T-helper 2 cell (primary cell): ENCODE measurements at regions not wholly inside any gene's neighbourhood (a gene's known extent, or its start where the extent isn't known, plus 50 kb on each side); places are given as distances from the start of the nearest gene placed in this dataset.

Experiments
- DNase-seq, 5 experiments: peaks; one replicate each; pipeline versions ENCODE4 v3.0.0 to v3.0.0-alpha.2; 2012 to 2022

GRCh38 chr10:108765794-108766193 is 1157.5 kb downstream of the XPNPEP1 start:
- DNase-seq, result no peak

GRCh38 chr10:108757946-108758345 is 1165.4 kb downstream of the XPNPEP1 start:
- DNase-seq, result no peak

GRCh38 chr10:108755646-108756045 is 1167.7 kb downstream of the XPNPEP1 start:
- no peak for DNase-seq

- no peak for DNase-seq
Measured at GRCh38 chr10:108753326-108753725, 1170.0 kb downstream of the XPNPEP1 start.

GRCh38 chr10:108749042-108749441 is 1174.3 kb downstream of the XPNPEP1 start:
- DNase-seq, result no peak

- DNase-seq, result no peak
Measured at GRCh38 chr10:108736111-108736510, 1187.2 kb downstream of the XPNPEP1 start.

- DNase-seq, result no peak
Measured at GRCh38 chr10:108735380-108735779, 1187.9 kb downstream of the XPNPEP1 start.

- DNase-seq, result no peak
Measured at GRCh38 chr10:108721874-108722273, 1201.4 kb downstream of the XPNPEP1 start.

- DNase-seq, result no peak
Measured at GRCh38 chr10:108716352-108716751, 1207.0 kb downstream of the XPNPEP1 start.

GRCh38 chr10:108709927-108710722 is 1213.2 kb downstream of the XPNPEP1 start:
- DNase-seq, result no peak

- DNase-seq, result no peak
Measured at GRCh38 chr10:108708363-108708762, 1214.9 kb downstream of the XPNPEP1 start.

GRCh38 chr10:108696792-108697477 is 1226.4 kb downstream of the XPNPEP1 start:
- peak in 1 of 5 experiments; percentile 8 for DNase-seq

GRCh38 chr10:108691126-108691525 is 1232.2 kb downstream of the XPNPEP1 start:
- no peak for DNase-seq

GRCh38 chr10:108690530-108690929 is 1232.8 kb downstream of the XPNPEP1 start:
- DNase-seq, result no peak

- DNase-seq, result no peak
Measured at GRCh38 chr10:108689891-108690290, 1233.4 kb downstream of the XPNPEP1 start.

- no peak for DNase-seq
Measured at GRCh38 chr10:108688314-108688713, 1235.0 kb downstream of the XPNPEP1 start.

- no peak for DNase-seq
Measured at GRCh38 chr10:108685863-108686531, 1237.3 kb downstream of the XPNPEP1 start.

GRCh38 chr10:108684431-108684830 is 1238.9 kb downstream of the XPNPEP1 start:
- no peak for DNase-seq

- no peak for DNase-seq
Measured at GRCh38 chr10:108673741-108674140, 1249.6 kb downstream of the XPNPEP1 start.

- DNase-seq, result no peak
Measured at GRCh38 chr10:108663587-108663986, 1259.7 kb downstream of the XPNPEP1 start.

GRCh38 chr10:108662975-108663374 is 1260.3 kb downstream of the XPNPEP1 start:
- no peak for DNase-seq

- no peak for DNase-seq
Measured at GRCh38 chr10:108655057-108655456, 1268.3 kb downstream of the XPNPEP1 start.

- no peak for DNase-seq
Measured at GRCh38 chr10:108653531-108653930, 1269.8 kb downstream of the XPNPEP1 start.

GRCh38 chr10:108639010-108639409 is 1284.3 kb downstream of the XPNPEP1 start:
- DNase-seq, result no peak
